HG02678 (cell line): ENCODE measurements at regions not wholly inside any gene's neighbourhood (a gene's known extent, or its start where the extent isn't known, plus 50 kb on each side); places are given as distances from the start of the nearest gene placed in this dataset.
"Not testable (repeated sequence)": the region's sequence is repeated elsewhere in the genome, so short reads cannot be mapped to it uniquely, and the experiment has no call there.

Experiments used
- ATAC-seq: cut with Tn5 transposase; IDR thresholded peaks from one replicate; pipeline ENCODE4 v1.9.1; 2021; ENCODE audit warnings: mild to moderate bottlenecking, moderate library complexity; ENCODE audit not compliant: unreplicated experiment

DNA sequence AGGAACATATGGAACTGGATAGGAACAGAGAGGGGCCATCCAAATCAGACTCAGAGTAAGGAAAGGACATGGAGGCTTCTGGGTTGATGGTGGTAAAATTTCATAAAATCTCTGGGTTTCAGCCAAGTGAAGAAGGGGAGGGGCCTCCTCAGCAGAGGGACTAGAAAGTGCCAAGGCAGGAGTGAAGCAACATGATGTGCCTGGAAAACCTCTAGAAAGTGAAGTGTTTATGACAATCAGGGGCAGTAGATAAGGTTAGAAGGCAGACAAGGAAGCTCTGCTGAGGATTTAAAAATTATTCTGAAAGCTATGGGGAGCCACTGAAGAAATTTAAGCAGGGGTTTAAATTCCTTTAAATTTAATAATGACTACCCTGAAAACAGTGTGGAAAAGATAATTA, 126.0 kb upstream of the TENT5A start:
- no peak for ATAC-seq

GRCh38 chr6:81876971-81877370, 124.5 kb upstream of the TENT5A start:
- ATAC-seq, result no peak

DNA sequence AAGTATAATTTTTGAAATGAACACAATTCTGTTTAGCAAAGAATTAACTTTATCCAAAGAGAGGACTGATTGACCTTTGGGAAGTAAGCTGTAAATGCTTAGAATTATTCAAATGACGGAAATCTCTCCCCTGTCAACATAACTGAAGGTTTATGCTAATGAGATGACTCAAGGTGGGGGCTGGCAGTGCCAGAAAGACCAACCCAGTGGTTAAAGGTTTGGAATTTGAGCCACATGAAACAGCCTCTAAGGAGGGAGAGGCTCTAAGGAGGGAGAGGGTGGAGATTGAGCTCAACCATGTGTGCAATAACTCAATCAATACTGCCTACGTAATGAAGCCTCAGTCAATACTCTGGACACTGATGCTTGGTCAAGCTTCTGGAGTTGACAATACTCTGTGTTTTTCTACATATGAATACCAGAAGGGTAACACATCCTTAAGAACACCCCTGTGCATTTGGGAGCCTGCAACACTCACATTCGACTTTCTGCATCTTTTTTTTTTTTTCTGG, 123.4 kb upstream of the TENT5A start:
- no peak for ATAC-seq

DNA sequence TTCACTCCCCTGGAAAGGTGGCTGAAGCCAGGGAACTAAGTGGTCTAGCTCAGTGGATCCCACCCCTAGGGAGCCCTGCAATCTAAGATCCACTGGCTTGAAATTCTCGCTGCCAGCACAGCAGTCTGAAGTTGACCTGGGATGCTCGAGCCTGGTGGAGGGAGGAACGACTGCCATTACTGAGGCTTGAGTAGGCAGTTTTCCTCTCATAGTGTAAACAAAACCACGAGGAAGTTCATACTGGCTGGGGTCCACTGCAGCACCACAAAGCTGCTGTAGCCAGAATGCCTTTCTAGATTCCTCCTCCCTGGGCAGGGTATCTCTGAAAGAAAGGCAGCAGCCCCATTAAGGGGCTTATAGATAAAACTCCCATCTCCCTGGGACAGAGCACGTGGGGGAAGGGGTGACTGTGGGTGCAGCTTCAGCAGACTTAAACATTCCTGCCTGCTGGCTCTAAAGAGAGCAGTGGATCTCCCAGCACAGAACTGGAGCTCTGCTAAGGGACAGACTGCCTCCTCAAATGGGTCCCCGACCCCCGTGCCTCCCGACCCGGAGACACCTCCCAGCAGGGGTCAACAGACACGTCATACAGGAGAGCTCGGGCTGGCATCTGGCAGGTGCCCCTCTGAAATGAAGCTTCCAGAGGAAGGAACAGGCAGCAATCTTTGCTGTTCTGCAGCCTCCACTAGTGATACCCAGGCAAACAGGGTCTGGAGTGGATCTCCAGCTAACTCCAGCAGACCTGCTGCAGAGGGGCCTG, 117.4 kb upstream of the TENT5A start:
- ATAC-seq, result not testable (repeated sequence)

DNA sequence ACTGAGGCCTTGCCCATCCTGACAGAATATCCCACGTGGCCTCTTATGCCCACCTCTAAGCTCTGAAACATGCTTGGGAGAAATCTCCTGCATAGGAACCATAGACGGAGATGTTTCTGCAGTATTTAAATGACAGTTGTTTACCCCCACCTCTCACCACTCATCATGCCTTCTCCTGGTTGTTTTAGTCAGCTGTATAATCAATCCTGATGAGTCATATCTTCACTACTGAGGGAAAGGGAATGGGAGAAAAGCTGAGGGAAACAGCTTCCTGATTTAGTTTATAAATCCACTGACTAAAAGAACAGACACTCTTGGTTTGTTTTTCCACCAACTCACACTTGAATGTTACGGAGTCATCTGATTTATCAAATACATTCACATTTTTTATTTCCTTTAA, 113.2 kb upstream of the TENT5A start:
- no peak for ATAC-seq

DNA sequence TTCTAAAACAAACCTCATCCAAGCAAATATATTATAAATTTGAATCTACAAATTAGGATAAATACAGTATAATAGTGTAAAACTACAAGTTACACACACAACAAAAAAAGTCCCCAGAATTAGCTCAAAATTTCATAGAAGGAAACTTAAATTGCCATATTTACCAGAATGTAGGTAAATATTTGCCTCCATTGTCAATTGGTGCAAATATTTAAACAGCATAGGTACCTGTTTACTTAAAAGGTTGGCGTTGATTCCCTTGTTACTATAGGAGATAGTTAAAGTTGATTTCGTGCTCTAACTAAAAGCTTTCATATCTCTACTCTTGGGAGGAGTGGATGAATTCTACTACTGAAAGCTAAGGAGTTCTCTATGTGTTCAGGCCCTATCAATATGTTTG, 111.6 kb upstream of the TENT5A start:
- no peak for ATAC-seq

- ATAC-seq, result no peak
Observed at GRCh38 chr6:81863123-81863522, 110.6 kb upstream of the TENT5A start.

DNA sequence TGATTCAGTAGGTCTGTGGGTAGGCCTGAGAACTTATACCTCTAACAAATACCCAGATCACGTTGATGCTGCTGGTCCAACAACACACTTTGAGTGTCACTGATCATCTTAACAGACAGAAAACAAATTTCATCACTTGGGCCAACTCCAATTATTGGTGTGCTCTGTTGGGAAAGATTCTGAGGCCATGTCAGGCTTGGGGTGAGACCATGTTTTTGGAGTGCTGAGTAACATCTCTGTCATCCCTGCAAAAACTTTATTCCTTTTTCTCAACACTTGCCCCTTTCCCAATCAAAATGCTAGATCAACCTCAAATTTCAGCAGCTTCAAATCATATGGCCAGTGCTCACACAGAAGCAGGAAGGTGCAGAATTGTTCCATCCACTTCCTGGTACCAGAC, 108.8 kb upstream of the TENT5A start:
- no peak for ATAC-seq

- ATAC-seq, result no peak
Observed at GRCh38 chr6:81859884-81860283, 107.4 kb upstream of the TENT5A start.

DNA sequence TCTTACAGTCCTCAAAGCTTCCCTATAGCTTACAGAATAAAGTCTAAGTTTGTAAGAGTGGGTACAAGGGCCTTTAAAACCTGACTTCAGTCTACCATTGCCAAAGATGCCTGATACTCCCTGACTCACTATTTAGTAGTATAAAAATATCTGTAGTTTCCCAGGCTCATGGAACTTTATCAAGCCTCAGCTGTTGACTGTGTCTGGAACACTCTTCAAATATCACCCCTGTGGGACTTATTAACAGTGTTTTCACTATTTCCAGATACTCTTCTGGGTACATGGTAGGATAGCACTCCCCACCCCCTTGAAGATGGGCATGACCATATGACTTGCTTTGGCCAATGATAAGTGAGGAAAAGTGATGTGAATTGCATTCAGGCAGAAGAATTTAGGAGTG, 105.3 kb upstream of the TENT5A start:
- ATAC-seq, result no peak

DNA sequence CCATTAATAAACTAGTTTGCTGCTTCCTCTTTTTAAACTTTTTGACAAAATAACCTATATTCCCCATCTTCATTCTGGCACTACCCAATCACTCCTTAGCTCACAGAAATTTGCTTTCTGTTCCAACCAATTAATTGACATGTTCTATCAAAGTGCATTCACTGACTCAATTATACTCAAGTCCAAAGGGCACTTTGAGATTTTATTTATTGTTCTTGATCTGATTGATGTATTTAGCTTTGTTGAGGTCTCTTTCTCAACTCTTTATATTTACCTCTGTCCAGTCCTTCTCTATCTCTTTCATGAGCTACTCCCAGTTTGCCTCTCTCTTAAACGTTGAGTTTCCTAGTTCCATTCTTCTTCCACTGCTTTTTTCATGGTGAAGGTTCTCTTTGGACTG, 104.4 kb upstream of the TENT5A start:
- ATAC-seq, result no peak

GRCh38 chr6:81854474-81854873, 102.0 kb upstream of the TENT5A start:
- no peak for ATAC-seq

DNA sequence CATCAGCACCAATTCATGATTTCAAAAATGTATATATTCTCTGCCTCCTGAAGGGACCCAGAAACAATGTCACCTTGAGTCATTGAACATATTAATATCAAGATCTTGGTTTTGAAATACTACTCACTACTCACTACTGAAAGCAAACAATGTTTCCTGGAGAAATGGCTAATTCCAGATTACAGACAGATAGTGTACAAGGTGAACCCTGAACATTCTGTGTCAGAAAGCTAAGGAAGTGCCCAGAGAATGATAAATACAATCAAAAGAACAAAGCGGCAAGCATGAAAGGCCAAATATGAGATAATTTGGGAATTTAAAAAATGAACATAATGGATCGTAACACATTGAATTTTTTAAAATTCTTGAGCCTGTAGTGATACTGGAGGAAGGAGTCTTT, 101.5 kb upstream of the TENT5A start:
- no peak for ATAC-seq

- ATAC-seq, result no peak
Observed at GRCh38 chr6:81849248-81849647, 96.8 kb upstream of the TENT5A start.

- no peak for ATAC-seq
Observed at GRCh38 chr6:81847866-81848265, 95.4 kb upstream of the TENT5A start.

DNA sequence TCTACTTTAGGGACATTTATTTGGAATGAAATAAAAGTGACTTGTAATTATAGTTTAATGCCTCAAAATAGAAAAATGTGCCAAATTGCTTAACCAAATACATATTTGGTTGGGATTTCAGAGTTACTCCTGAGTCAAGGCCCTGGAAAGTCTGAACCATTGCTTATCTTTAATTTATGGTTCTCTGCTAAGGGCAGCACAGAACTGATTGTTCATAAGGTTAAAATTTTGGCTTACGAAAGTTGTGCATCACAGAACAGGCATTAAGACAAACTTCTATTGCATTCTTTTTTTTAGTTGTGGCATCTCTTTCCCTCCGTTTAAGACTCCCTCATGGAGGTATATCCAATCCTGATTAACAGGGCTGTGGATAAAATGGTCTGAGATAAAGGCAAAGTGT, 92.2 kb upstream of the TENT5A start:
- ATAC-seq, result no peak

GRCh38 chr6:81843302-81843701, 90.8 kb upstream of the TENT5A start:
- no peak for ATAC-seq

GRCh38 chr6:81842254-81842653, 89.8 kb upstream of the TENT5A start:
- no peak for ATAC-seq

GRCh38 chr6:81838724-81839426, 86.4 kb upstream of the TENT5A start:
- ATAC-seq, result no peak

DNA sequence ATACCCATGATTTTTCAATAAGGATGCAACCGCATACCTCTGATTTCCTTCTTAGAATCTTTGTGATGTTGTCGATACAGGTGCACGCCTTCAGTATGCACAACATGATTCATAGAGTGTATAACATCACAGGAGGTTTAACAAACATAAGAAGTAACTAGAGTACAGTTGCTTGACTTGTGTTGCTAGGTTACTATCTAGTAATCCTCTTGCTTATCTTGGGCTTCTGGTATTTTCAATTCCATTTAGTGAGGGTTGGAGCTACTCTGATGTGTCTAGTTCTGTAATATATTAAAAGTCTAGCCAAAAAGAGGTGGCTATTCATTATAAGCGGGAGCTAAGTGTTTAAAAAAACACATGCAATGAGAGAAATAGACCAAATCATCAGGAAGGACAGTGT, 85.5 kb upstream of the TENT5A start:
- ATAC-seq, result no peak

DNA sequence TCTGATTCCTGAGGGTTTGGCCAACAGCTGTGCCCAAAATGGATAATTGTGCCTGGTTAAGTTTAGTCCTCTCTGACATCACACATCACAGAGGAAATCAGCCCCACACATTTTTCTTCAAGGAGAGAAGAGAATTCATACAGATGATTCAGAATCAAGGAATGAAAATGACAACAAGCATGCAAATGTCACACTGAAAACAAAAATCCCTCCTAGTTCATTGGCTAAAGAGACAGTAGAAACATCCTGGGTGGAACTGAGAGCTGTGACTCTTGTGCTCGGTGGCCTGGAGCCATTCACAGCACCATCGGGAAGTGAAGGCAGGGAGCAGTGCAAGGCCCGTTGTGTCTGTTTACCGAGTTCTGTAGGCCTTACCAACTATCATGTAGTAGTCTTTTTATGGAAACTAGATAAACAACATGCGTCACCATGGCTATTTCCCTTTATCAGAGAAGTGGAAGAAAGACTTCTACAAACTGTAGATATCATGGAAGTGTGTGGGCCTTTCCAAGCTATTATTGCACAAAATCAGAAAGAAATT, 81.7 kb upstream of the TENT5A start:
- no peak for ATAC-seq

DNA sequence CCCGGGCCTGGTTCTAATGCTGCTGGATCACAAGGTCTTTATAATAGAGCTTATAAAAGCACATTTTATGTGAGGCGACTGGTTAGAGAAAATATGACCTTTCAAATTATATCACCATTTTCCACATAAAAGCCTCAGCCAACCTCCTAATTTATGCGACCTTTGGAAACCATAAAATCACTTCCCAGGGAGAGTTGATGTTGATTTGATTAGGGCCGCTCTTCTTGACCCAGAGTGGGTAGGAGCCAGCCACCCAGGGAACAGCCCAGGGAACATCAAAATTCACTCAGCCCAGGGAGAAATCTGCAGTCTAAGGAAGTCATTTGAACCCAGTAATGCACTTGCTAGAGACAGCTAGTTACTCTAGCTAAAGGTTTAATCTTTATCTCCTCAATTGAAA, 79.8 kb upstream of the TENT5A start:
- no peak for ATAC-seq
